Right ventricle myocardium inferior (tissue), 1 donor: ENCODE measurements at regions not wholly inside any gene's neighbourhood (a gene's known extent, or its start where the extent isn't known, plus 50 kb on each side); places are given as distances from the start of the nearest gene placed in this dataset.
A peak's percentile ranks its signal among the peaks of the same experiment; 100 is the strongest.
"Not testable (repeated sequence)": the region's sequence is repeated elsewhere in the genome, so short reads cannot be mapped to it uniquely, and the experiment has no call there.

ENCODE experiments used
- ATAC-seq: fragments of 200-7000 bp; cut with Tn5 transposase; one replicate; pipeline ENCODE4 v1.9.1; 2020; ENCODE audit warnings: mild to moderate bottlenecking, moderate library complexity
- DNase-seq: peaks from one replicate; pipeline ENCODE4 v3.0.0; 2021; ENCODE audit errors: missing footprints
- intact Hi-C: fragments of 100-400 bp; cut with DNase I; formaldehyde crosslinking; loops from one replicate; pipeline ENCODE4 v1.11.0; 2022
- donor health status: DM: no; HTN: yes; CAD: no; lungs with severe emphysema.

- no peak for DNase-seq
- intact Hi-C loops = no loop called here
- ATAC-seq = peak; percentile 71
Observed at GRCh38 chr2:38158378-38159118, 82.6 kb upstream of the CYP1B1 start.

GRCh38 chr2:38156436-38156835, 80.5 kb upstream of the CYP1B1 start:
- intact Hi-C loops = no loop called here
- ATAC-seq (no peak), DNase-seq (no peak)

GRCh38 chr2:38155015-38155414, 79.1 kb upstream of the CYP1B1 start:
- DNase-seq (no peak), ATAC-seq (no peak)
- intact Hi-C loops = no loop called here

- DNase-seq (no peak), ATAC-seq (no peak)
Observed at GRCh38 chr2:38154395-38154794, 78.4 kb upstream of the CYP1B1 start.

GRCh38 chr2:38153476-38154135, 77.7 kb upstream of the CYP1B1 start:
- DNase-seq (no peak), ATAC-seq (no peak)
- intact Hi-C loops = no loop called here

More at GRCh38 chr2:38154395-38154794, 78.4 kb upstream of the CYP1B1 start:
- intact Hi-C loops = no loop called here

GRCh38 chr2:38152913-38153312, 77.0 kb upstream of the CYP1B1 start:
- intact Hi-C loops = no loop called here
- ATAC-seq = no peak

GRCh38 chr2:38152035-38152434, 76.1 kb upstream of the CYP1B1 start:
- ATAC-seq (no peak), DNase-seq (no peak)
- intact Hi-C loops = no loop called here

More at GRCh38 chr2:38152913-38153312, 77.0 kb upstream of the CYP1B1 start:
- DNase-seq = no peak

GRCh38 chr2:38149531-38149930, 73.6 kb upstream of the CYP1B1 start:
- DNase-seq (peak; percentile 76), ATAC-seq (peak; percentile 60)

GRCh38 chr2:38148501-38148900, 72.5 kb upstream of the CYP1B1 start:
- no peak for ATAC-seq
- DNase-seq = peak; percentile 58
- intact Hi-C loops = no loop called here

More at GRCh38 chr2:38149531-38149930, 73.6 kb upstream of the CYP1B1 start:
- intact Hi-C loops = no loop called here

GRCh38 chr2:38147333-38148121, 71.6 kb upstream of the CYP1B1 start:
- no peak for ATAC-seq
- no peak for DNase-seq
- intact Hi-C loops = no loop called here

- DNase-seq = no peak
- peak; percentile 74 for ATAC-seq
- intact Hi-C loops = no loop called here
Observed at GRCh38 chr2:38146907-38147307, 71.0 kb upstream of the CYP1B1 start.

GRCh38 chr2:38146275-38146906, 70.4 kb upstream of the CYP1B1 start:
- DNase-seq (no peak), ATAC-seq (peak; percentile 70)
- intact Hi-C loops = no loop called here

GRCh38 chr2:38145236-38145635, 69.3 kb upstream of the CYP1B1 start:
- ATAC-seq (no peak), DNase-seq (no peak)
- intact Hi-C loops = no loop called here

- ATAC-seq (no peak), DNase-seq (no peak)
- intact Hi-C loops = no loop called here
Observed at GRCh38 chr2:38142627-38143026, 66.7 kb upstream of the CYP1B1 start.

GRCh38 chr2:38141501-38141900, 65.5 kb upstream of the CYP1B1 start:
- ATAC-seq = no peak
- intact Hi-C loops = no loop called here
- DNase-seq = no peak

- no peak for DNase-seq
- ATAC-seq = no peak
- intact Hi-C loops = no loop called here
Observed at GRCh38 chr2:38138996-38139395, 63.0 kb upstream of the CYP1B1 start.

- no peak for ATAC-seq
- intact Hi-C loops = no loop called here
- no peak for DNase-seq
Observed at GRCh38 chr2:38138419-38138818, 62.5 kb upstream of the CYP1B1 start.

- ATAC-seq, DNase-seq, intact Hi-C loops: not testable (repeated sequence)
Observed at GRCh38 chr2:38137958-38138357, 62.0 kb upstream of the CYP1B1 start.

- DNase-seq (no peak), ATAC-seq (no peak)
- intact Hi-C loops = no loop called here
Observed at GRCh38 chr2:38131676-38132075, 55.7 kb upstream of the CYP1B1 start.
